LoVo (cell line): ENCODE measurements at regions not wholly inside any gene's neighbourhood (a gene's known extent, or its start where the extent isn't known, plus 50 kb on each side); places are given as distances from the start of the nearest gene placed in this dataset.

Experiments used
- DNase-seq: peaks from one replicate; pipeline ENCODE4 v3.0.0-alpha.2; 2016; ENCODE audit warnings: low spot score

- no peak for DNase-seq
Measured at GRCh38 chr12:89954259-89954658, 245.6 kb upstream of the ATP2B1 start.

- peak; percentile 34 for DNase-seq
Measured at GRCh38 chr12:89951694-89952060, 243.0 kb upstream of the ATP2B1 start.

GRCh38 chr12:89951050-89951693 lies 242.5 kb upstream of the ATP2B1 start:
- DNase-seq = peak; percentile 97

DNA sequence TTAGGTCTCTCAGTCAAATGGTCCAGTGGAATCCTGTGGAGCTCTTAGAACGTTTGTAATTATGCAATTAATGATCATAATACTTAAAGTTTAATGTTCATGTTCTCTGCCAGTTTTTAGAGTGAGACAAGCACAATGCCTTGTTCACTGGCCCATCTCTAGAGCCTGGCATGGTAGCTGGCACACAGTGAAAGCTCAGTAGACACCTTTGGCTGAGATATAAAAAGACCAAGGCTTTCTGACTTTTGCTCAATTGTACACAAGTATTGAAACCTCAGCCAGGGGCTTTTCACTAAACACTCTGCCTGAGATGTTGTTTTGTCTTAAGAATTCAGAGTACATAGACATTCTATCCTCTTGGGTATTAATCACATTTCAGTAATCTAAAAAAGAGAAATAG lies 241.8 kb upstream of the ATP2B1 start:
- DNase-seq = no peak

- DNase-seq = peak; percentile 90
Measured at GRCh38 chr12:89949457-89950195, 241.0 kb upstream of the ATP2B1 start.

GRCh38 chr12:89948271-89949175 lies 239.9 kb upstream of the ATP2B1 start:
- DNase-seq = no peak

GRCh38 chr12:89947437-89948270 lies 239.0 kb upstream of the ATP2B1 start:
- peak; percentile 84 for DNase-seq

DNA sequence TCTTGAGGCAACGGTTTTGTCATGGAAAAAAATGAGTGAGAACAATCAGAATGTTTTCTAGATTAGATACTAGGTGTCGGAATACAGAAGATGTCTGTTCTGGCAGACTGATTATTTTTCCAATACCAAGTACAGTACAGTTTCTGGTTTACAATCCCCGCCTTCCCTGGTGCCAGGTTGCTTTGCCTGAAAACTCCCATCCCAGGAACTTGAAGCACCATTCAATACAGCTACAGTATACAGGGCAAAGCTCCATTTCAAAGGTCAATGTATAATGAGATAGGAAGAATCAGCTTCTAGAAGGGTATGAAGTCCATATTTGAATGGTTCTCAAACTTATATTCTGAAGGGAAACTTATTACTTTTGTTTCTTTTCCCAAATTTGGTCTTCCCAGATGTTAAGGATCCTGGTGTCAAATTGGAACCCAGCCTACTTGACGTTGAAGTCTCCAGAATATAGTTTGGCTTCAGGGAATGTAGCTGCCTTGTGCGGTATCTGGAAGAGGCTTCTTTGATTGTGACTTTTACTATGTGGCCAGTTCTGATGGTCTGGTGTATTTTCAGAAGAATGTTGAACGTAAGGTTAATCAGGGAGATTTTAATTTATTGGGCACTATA lies 238.0 kb upstream of the ATP2B1 start:
- no peak for DNase-seq

GRCh38 chr12:89945123-89945522 lies 236.5 kb upstream of the ATP2B1 start:
- DNase-seq = no peak

- no peak for DNase-seq
Measured at GRCh38 chr12:89943463-89943862, 234.8 kb upstream of the ATP2B1 start.

GRCh38 chr12:89941436-89941835 lies 232.8 kb upstream of the ATP2B1 start:
- no peak for DNase-seq

GRCh38 chr12:89939522-89940215 lies 231.0 kb upstream of the ATP2B1 start:
- peak; percentile 39 for DNase-seq

DNA sequence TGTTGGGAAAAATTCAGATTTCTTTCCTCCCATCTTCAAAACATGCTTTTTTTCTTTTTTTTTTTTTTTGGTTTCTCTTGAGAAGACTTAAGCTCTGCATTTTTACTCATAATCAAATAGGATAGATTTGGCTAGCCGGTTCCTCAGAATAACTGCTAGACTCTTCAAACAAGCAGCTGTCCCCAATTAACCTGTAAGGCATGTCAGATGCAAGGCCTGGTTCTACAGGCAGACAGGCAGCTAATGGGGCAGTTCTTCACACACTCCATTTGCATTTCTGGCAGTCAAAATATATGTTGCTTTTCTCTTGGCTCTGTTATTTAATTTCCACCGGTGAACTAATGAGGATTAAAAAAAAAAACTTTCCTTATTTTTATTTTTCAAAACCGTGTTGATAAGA lies 228.0 kb upstream of the ATP2B1 start:
- DNase-seq = no peak

- no peak for DNase-seq
Measured at GRCh38 chr12:89935850-89936249, 227.2 kb upstream of the ATP2B1 start.

DNA sequence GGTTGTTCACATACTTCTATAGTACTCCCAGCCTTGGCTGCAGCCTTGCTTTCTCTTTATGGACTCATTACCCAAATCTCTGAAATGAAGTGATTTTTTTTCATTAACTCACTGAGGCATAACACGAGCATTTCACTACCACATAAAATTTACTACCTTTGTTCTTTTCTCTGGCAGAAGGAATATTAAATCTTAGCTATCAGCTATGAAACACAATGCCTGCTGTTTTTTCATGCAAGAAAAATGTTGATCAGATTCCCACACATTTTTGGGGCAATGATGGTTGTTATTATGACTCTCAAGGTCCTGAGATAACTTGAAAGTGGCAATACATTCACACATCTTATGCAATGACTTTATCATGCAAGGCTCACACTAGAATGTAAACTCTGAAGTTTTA lies 225.3 kb upstream of the ATP2B1 start:
- no peak for DNase-seq

- DNase-seq = no peak
Measured at GRCh38 chr12:89932954-89933353, 224.3 kb upstream of the ATP2B1 start.

DNA sequence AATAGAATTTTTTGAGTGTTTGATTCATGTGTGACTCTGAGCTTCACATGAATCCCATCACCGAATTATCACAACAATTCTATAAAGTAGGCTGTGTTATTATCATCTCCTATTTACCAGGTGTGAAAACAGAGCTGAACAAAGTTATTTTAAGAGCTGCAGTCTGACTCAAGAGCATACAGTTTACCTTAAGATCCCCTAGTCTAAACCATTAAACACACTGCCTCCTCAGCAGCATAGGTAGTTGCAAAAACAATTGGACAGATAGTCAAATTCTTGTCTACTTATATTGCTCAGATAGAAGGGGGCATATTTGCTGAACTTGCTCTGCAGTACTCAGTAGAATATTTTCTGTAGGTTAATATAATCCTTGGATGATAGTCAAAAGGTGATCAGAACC lies 219.8 kb upstream of the ATP2B1 start:
- no peak for DNase-seq

DNA sequence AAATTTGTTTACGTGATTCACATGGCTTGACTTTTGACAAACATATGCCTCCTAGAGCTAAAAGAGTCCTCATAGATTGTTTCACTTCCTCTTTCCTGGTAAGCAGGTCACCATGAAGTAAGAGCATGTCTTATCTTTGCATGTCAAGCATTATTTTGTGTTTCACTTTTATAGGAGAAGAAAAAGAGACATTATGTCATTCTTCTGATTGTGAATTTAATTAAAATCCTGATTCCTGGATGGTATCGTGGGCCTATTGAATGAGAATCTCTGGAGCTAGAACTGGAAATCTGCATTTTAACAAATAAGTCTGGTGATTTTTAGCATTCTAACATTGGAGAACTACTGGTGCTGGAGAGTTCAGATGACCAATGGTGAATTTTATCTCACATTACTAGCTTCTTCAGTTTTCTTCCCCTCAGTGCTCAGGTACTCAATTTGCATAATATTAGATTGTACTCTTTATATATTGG lies 218.6 kb upstream of the ATP2B1 start:
- DNase-seq = no peak

GRCh38 chr12:89924191-89924590 lies 215.6 kb upstream of the ATP2B1 start:
- no peak for DNase-seq

DNA sequence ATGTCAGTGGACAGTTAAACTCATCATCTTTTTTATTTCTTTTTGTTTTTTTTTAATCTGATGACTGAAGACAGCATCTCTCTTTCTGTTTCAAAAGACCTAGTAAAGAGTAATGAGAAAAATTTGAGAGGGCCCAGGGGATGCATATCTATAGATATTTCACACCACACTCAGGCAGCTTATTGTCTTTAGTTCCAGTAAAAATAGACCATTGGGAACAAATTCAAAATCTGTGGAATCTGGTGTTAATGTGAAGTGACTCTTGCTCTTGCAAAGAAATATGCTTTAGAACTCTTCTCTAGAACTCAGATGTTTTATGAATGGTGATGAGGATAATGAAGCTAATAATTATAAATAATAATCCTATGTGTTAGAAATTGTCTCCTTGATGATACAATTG lies 214.5 kb upstream of the ATP2B1 start:
- no peak for DNase-seq

DNA sequence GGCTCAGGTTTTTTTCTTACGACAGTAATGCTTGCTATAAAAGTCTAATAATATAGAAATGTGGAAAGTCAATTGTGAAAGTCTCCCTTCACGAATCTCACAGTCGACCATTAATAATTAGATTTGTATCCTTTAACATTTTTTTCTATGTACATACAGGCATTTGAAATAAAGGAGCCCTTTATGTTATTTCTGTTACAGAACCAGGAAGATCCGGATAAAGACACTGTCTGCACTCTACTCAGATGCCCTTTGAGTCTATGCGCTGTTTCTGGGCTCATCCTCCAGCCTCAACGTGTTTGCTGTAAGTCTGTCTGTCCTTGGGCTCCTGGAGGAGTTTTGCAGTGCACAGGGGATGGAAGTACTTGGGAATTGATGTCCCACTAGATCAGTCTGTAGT lies 212.2 kb upstream of the ATP2B1 start:
- no peak for DNase-seq
